ENCODE measurements at regions not wholly inside any gene's neighbourhood (a gene's known extent, or its start where the extent isn't known, plus 50 kb on each side); places are given as distances from the start of the nearest gene placed in this dataset.
A peak's percentile ranks its signal among the peaks of the same experiment; 100 is the strongest.

DNA sequence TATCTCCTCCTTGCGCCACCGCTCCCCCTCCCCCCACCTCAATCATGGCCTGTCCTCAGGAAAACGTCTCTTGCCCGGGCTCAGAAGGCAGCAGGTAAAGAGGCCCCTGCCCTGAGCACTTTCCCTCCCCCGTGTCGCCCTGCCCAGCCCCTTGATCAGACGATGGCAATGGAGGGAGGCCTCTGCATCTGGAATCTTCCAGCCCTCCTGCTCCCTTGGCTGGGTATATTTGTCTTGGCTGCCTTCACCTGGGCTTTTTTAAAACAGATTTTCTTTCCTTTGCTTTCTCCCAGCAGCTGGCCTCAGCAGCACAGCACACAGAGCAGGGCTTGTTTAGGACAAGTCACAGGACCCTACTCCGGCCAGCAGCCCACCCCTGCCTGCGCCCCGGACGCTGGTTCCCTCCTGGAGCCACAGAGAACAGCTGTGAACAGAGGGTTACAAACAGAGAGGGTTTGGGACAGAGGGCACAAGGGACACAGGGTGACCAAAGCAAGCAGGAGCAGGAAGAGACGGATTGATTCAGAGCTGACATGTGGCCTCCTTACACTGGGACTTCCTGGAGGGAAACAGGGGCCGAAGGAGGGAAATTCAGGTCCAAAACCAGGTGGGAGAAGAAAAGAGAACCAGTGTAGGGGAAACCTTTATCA is 78.7 kb downstream of the ISG20 start:
- H3K4me3 ChIP-seq = no peak overlapping the region

GRCh38 chr15:88718731-88719130 is 79.9 kb downstream of the ISG20 start:
- Histone ChIP-seq H3K27ac (no peak overlapping the region), H3K4me3 (no peak overlapping the region)
- DNase-seq (ENCODE audit: low spot score) = no peak
- TF ChIP-seq, protein P1, sequence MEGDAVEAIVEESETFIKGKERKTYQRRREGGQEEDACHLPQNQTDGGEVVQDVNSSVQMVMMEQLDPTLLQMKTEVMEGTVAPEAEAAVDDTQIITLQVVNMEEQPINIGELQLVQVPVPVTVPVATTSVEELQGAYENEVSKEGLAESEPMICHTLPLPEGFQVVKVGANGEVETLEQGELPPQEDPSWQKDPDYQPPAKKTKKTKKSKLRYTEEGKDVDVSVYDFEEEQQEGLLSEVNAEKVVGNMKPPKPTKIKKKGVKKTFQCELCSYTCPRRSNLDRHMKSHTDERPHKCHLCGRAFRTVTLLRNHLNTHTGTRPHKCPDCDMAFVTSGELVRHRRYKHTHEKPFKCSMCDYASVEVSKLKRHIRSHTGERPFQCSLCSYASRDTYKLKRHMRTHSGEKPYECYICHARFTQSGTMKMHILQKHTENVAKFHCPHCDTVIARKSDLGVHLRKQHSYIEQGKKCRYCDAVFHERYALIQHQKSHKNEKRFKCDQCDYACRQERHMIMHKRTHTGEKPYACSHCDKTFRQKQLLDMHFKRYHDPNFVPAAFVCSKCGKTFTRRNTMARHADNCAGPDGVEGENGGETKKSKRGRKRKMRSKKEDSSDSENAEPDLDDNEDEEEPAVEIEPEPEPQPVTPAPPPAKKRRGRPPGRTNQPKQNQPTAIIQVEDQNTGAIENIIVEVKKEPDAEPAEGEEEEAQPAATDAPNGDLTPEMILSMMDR (IDR thresholded peaks at IDR 0.05) = no peak

More for the DNA sequence above, 78.7 kb downstream of the ISG20 start:
- TF ChIP-seq, protein P1 (IDR thresholded peaks at IDR 0.05) = no peak
- peak overlapping the region in 1 of 2 donors; percentile 69 for H3K27ac ChIP-seq
- DNase-seq (ENCODE audit: low spot score) = no peak

- Histone ChIP-seq H3K27ac (no peak overlapping the region), H3K4me3 (no peak overlapping the region)
- DNase-seq (ENCODE audit: low spot score) = no peak
- TF ChIP-seq, protein P1 (IDR thresholded peaks at IDR 0.05) = no peak
These were observed 80.8 kb downstream of the ISG20 start for GRCh38 chr15:88719654-88720053.

DNA sequence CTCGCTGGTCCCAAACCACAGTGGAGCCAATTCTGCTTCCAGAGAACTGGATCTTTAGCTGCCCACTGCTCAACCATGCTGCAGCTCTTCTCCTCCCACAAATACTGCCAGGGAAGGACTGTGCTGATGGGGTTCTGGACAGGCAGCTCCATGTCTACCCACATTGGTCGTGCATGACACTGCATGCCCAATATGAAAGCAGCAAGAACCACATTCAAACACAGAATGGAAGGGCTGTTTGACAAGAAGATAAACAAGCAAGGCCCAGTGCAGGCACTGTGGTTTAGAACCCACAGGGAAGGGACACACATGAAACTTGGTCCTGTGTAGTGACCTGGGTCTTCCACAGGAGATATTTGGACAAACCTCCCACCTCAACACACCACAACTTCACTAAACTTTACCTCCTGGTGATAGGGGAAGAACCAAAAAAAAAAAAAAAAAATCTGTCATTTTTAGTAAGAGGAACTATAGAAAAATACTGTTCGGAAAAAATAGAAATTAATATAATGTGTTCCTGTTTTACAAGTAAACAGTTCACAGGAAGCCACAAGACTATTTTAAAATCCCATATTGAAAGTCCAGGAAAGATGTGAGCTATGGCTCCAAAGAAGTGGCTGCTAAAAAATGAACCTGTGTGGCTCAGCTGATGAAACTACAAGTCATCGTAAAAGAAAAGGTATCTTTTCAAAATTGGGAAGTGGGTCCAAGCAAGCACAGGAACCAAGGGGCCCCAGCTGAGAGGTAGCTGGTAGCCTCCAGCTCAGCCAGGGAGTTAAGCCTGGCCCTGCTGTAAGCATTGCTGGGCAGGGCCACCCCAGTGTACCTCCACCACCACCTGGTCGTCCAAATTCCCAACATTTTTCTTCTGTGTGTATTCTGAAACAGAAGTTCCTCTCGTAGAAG is 77.7 kb upstream of the ACAN start:
- TF ChIP-seq, protein P1 (IDR thresholded peaks at IDR 0.05) = no peak
- Histone ChIP-seq H3K4me3 (no peak overlapping the region), H3K27ac (no peak overlapping the region)
- no peak for DNase-seq (ENCODE audit: low spot score)

DNA sequence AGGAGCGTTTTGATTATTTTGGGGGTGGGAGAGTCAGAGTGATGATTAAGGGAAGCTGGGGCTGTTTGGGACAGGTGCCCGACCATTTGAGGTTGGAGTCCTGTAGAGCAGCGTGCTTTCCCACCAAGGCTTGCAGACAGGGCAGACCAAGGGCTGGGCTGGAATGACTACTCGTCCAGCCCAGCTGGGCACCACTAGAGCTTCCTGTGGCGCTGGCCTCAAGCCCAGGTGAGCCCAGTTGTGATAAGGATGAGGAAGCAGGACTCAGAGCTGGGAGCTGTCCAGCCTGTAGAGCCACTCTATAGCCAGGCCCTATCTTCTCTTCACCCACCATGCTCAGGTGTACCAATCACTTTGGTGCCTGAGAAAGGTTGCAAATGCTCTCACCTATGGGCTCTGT is 75.8 kb upstream of the ACAN start:
- Histone ChIP-seq H3K4me3 (no peak overlapping the region), H3K27ac (no peak overlapping the region)
- no peak for DNase-seq (ENCODE audit: low spot score)
- TF ChIP-seq, protein P1 (IDR thresholded peaks at IDR 0.05) = no peak

- no peak for DNase-seq (ENCODE audit: low spot score)
- H3K4me3 ChIP-seq = no peak overlapping the region
- TF ChIP-seq, protein P1 (IDR thresholded peaks at IDR 0.05) = no peak
- no peak overlapping the region for H3K27ac ChIP-seq
These were observed 73.7 kb upstream of the ACAN start for GRCh38 chr15:88729581-88729980.

All from coronary artery (tissue), 2 donors.